ENCODE measurements at regions not wholly inside any gene's neighbourhood (a gene's known extent, or its start where the extent isn't known, plus 50 kb on each side); places are given as distances from the start of the nearest gene placed in this dataset.

GRCh38 chr16:6667393-6667792 lies 665.3 kb upstream of the RBFOX1 start:
- TF ChIP-seq CTCF (conservative IDR thresholded peaks at IDR 0.05; ENCODE audit: low read depth, low read length), result no peak
- TF ChIP-seq EZH2 (IDR thresholded peaks at IDR 0.05; ENCODE audit: low read length, unreplicated experiment), result no peak
- no peak for TF ChIP-seq EZH2phosphoT487 (IDR thresholded peaks at IDR 0.05; ENCODE audit: borderline replicate concordance, low read length)
